T-helper 2 cell treated with Interferon-gamma antibody and Interleukin-4, amounts not matched to agents 5 μg/mL and 100 μg/mL, for 36 hours (primary cell): ENCODE measurements at regions not wholly inside any gene's neighbourhood (a gene's known extent, or its start where the extent isn't known, plus 50 kb on each side); places are given as distances from the start of the nearest gene placed in this dataset.

Source experiments
- DNase-seq: peaks from one replicate; pipeline ENCODE4 v3.0.0; 2021; ENCODE audit warnings: low spot score
- H3K27ac Mint-ChIP-seq: one replicate; pipeline ENCODE4 v1.8.0; 2021; ENCODE audit warnings: mild to moderate bottlenecking, mixed read lengths
- H3K27me3 Mint-ChIP-seq: one replicate; pipeline ENCODE4 v1.8.0; 2021; ENCODE audit warnings: low read depth, mixed read lengths
- H3K36me3 Mint-ChIP-seq: one replicate; pipeline ENCODE4 v1.8.0; 2021; ENCODE audit warnings: low read depth, mixed read lengths
- H3K4me1 Mint-ChIP-seq: one replicate; pipeline ENCODE4 v1.8.0; 2021; ENCODE audit warnings: low read depth, mixed read lengths
- H3K4me3 Mint-ChIP-seq: one replicate; pipeline ENCODE4 v1.8.0; 2022; ENCODE audit warnings: mild to moderate bottlenecking, moderate library complexity, mixed read lengths
- H3K9me3 Mint-ChIP-seq: one replicate; pipeline ENCODE4 v1.8.0; 2021; ENCODE audit warnings: mixed read lengths

- H3K27me3 Mint-ChIP-seq = peaks cover 2% of the 10 kb centered on the region
- no peak overlapping the region for H3K27ac Mint-ChIP-seq
- H3K9me3 Mint-ChIP-seq = no peaks in the 10 kb centered on the region
- no peak for DNase-seq
- no peaks in the 10 kb centered on the region for H3K36me3 Mint-ChIP-seq
- no peak overlapping the region for H3K4me3 Mint-ChIP-seq
- H3K4me1 Mint-ChIP-seq = no peaks in the 10 kb centered on the region
Measured at GRCh38 chr11:119484741-119485605, 62.0 kb upstream of the THY1 start.

GRCh38 chr11:119483881-119484371, 61.0 kb upstream of the THY1 start:
- Mint-ChIP-seq H3K9me3 (no peaks in the 10 kb centered on the region), H3K27ac (no peak overlapping the region), H3K27me3 (peaks cover 2% of the 10 kb centered on the region), H3K36me3 (no peaks in the 10 kb centered on the region), H3K4me1 (no peaks in the 10 kb centered on the region), H3K4me3 (no peak overlapping the region)
- DNase-seq = no peak

GRCh38 chr11:119483341-119483880, 60.4 kb upstream of the THY1 start:
- H3K27me3 Mint-ChIP-seq = peaks cover 2% of the 10 kb centered on the region
- no peak overlapping the region for H3K27ac Mint-ChIP-seq
- DNase-seq = no peak
- H3K4me3 Mint-ChIP-seq = no peak overlapping the region
- no peaks in the 10 kb centered on the region for H3K9me3 Mint-ChIP-seq
- no peaks in the 10 kb centered on the region for H3K36me3 Mint-ChIP-seq
- no peaks in the 10 kb centered on the region for H3K4me1 Mint-ChIP-seq

- no peaks in the 10 kb centered on the region for H3K9me3 Mint-ChIP-seq
- no peaks in the 10 kb centered on the region for H3K36me3 Mint-ChIP-seq
- no peak for DNase-seq
- H3K27me3 Mint-ChIP-seq = peaks cover 2% of the 10 kb centered on the region
- H3K27ac Mint-ChIP-seq = no peak overlapping the region
- H3K4me3 Mint-ChIP-seq = no peak overlapping the region
- H3K4me1 Mint-ChIP-seq = no peaks in the 10 kb centered on the region
Measured at GRCh38 chr11:119482521-119483011, 59.6 kb upstream of the THY1 start.

GRCh38 chr11:119481667-119482400, 58.9 kb upstream of the THY1 start:
- Mint-ChIP-seq H3K4me1 (no peaks in the 10 kb centered on the region), H3K36me3 (no peaks in the 10 kb centered on the region), H3K4me3 (no peak overlapping the region), H3K27ac (no peak overlapping the region), H3K27me3 (peaks cover 2% of the 10 kb centered on the region), H3K9me3 (no peaks in the 10 kb centered on the region)
- DNase-seq = no peak

- Mint-ChIP-seq H3K4me1 (no peaks in the 10 kb centered on the region), H3K9me3 (no peaks in the 10 kb centered on the region), H3K27ac (no peak overlapping the region), H3K36me3 (no peaks in the 10 kb centered on the region), H3K27me3 (peaks cover 1% of the 10 kb centered on the region), H3K4me3 (no peak overlapping the region)
- DNase-seq = peak; percentile 69
Measured at GRCh38 chr11:119481021-119481666, 58.2 kb upstream of the THY1 start.

- no peaks in the 10 kb centered on the region for H3K36me3 Mint-ChIP-seq
- no peaks in the 10 kb centered on the region for H3K27me3 Mint-ChIP-seq
Measured at GRCh38 chr11:119480380-119481020, 57.5 kb upstream of the THY1 start.

GRCh38 chr11:119479685-119480275, 56.8 kb upstream of the THY1 start:
- no peaks in the 10 kb centered on the region for H3K9me3 Mint-ChIP-seq
- H3K4me1 Mint-ChIP-seq = no peaks in the 10 kb centered on the region
- no peak for DNase-seq
- H3K36me3 Mint-ChIP-seq = no peaks in the 10 kb centered on the region
- H3K4me3 Mint-ChIP-seq = no peak overlapping the region
- no peak overlapping the region for H3K27ac Mint-ChIP-seq
- H3K27me3 Mint-ChIP-seq = no peaks in the 10 kb centered on the region

More at GRCh38 chr11:119480380-119481020, 57.5 kb upstream of the THY1 start:
- Mint-ChIP-seq H3K4me3 (no peak overlapping the region), H3K9me3 (no peaks in the 10 kb centered on the region), H3K27ac (no peak overlapping the region), H3K4me1 (no peaks in the 10 kb centered on the region)
- no peak for DNase-seq

GRCh38 chr11:119478711-119479285, 55.8 kb upstream of the THY1 start:
- Mint-ChIP-seq H3K4me3 (no peak overlapping the region), H3K4me1 (no peaks in the 10 kb centered on the region), H3K36me3 (no peaks in the 10 kb centered on the region), H3K9me3 (no peaks in the 10 kb centered on the region), H3K27ac (no peak overlapping the region), H3K27me3 (no peaks in the 10 kb centered on the region)
- no peak for DNase-seq

- Mint-ChIP-seq H3K27ac (no peak overlapping the region), H3K27me3 (no peaks in the 10 kb centered on the region), H3K4me3 (no peak overlapping the region), H3K4me1 (no peaks in the 10 kb centered on the region), H3K36me3 (no peaks in the 10 kb centered on the region), H3K9me3 (no peaks in the 10 kb centered on the region)
- DNase-seq = no peak
Measured at GRCh38 chr11:119476666-119477331, 53.8 kb upstream of the THY1 start.

- Mint-ChIP-seq H3K36me3 (no peaks in the 10 kb centered on the region), H3K4me3 (no peak overlapping the region), H3K27me3 (no peaks in the 10 kb centered on the region), H3K27ac (no peak overlapping the region), H3K4me1 (no peaks in the 10 kb centered on the region), H3K9me3 (no peaks in the 10 kb centered on the region)
- no peak for DNase-seq
Measured at GRCh38 chr11:119476038-119476437, 53.1 kb upstream of the THY1 start.

- Mint-ChIP-seq H3K4me3 (no peak overlapping the region), H3K36me3 (no peaks in the 10 kb centered on the region), H3K9me3 (no peaks in the 10 kb centered on the region), H3K27me3 (no peaks in the 10 kb centered on the region), H3K4me1 (no peaks in the 10 kb centered on the region), H3K27ac (no peak overlapping the region)
- peak; percentile 46 for DNase-seq
Measured at GRCh38 chr11:119474682-119475596, 52.0 kb upstream of the THY1 start.
